CD4-positive, alpha-beta T cell treated with Interleukin-17A for 4 hours (primary cell): ENCODE measurements at regions not wholly inside any gene's neighbourhood (a gene's known extent, or its start where the extent isn't known, plus 50 kb on each side); places are given as distances from the start of the nearest gene placed in this dataset.

Source experiments
- DNase-seq: peaks from one replicate; pipeline ENCODE4 v3.0.0-alpha.2; 2020; ENCODE audit warnings: mixed read lengths

DNA sequence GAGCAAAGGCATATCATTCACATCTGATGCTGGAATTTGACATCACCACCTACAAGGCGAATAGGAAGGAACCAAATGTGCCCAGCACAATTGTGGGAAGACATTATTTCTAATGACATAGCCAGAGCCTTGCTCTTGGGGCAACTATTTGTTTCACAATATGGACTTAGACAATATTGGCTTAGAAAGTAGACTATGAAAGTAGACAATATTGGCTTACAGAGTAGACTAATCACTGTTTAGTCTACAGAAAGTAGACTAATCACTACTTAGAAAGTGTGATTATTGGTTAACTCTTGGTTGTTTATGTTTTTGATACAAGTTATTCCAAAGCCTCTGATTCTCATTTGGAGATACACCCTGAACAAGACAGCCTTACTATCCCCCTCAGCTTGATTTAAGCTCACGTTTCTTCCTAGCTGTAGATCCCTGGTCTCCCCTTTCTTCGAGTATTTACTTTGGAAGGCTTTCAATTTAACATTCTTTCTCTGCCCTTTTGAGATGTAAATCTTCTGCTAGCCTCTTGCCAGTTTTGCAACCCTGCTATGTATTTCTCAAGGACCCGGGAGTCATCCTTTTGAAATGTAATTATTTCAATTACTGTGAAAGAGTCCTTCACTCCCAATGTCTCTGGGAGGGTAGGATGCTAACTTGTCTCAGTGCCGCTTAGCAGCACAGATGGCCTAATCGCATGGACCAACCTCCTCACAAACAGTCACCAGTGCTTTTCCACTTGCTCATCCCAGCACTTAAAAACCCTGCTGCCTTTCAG lies 843.2 kb downstream of the GALC start:
- DNase-seq: no peak

DNA sequence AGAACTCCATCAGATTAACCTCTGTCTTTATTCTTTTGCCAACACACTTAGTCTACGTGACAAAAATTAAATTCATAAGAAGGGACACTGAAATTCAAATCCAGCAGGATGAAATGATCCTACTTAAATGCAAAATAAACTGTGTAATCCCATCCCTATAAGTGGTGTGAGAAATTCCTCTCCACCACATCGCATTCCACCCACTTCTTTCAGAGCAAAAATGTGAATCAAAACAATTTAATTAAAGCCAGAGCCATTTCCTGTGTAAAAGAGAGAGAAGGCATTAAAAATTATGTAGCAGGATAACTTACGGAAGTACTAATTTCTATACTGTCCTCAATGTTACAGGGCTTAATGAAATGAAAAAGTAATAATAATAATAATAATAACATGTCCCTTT lies 844.3 kb downstream of the GALC start:
- no peak for DNase-seq

- DNase-seq: no peak
Observed at GRCh38 chr14:87142551-87143211, 850.3 kb downstream of the GALC start.

DNA sequence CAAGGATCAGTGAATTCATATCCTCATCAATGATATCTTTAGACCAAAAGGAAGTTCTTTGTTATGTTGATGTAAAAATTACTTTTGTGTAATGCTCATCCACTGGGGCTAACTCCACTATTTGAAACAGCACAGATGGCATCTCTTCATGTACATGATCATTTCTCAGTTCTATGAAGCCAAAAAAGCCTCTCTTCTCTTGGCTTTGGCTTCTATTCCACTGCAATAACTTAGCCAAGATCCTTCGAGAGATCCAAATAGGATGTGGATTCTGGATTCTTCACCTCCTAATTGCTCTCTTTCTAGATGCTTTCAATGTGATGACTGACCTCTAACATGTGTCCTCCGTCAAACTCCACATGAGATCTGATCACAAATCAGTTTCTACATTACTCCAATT lies 851.2 kb downstream of the GALC start:
- DNase-seq: no peak

DNA sequence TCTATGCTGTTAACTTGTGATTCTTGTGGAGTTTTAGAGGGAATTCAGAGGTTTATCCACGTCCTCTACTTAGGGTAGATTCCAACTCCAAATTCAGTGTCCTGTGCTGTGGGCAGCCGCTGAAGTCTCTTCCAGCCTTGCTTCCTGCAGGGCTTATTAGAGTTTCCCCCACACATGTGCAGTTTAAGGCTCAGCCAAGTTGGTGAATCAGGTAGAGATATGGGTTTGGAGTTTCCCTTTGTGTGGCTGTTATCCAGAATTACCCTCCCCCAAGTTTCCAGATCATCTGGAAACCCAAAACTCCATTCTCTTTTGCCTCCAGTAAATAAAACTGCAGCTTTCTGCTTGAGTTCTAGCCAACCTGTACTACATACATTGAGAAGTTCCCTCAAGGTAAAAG lies 853.7 kb downstream of the GALC start:
- no peak for DNase-seq

DNA sequence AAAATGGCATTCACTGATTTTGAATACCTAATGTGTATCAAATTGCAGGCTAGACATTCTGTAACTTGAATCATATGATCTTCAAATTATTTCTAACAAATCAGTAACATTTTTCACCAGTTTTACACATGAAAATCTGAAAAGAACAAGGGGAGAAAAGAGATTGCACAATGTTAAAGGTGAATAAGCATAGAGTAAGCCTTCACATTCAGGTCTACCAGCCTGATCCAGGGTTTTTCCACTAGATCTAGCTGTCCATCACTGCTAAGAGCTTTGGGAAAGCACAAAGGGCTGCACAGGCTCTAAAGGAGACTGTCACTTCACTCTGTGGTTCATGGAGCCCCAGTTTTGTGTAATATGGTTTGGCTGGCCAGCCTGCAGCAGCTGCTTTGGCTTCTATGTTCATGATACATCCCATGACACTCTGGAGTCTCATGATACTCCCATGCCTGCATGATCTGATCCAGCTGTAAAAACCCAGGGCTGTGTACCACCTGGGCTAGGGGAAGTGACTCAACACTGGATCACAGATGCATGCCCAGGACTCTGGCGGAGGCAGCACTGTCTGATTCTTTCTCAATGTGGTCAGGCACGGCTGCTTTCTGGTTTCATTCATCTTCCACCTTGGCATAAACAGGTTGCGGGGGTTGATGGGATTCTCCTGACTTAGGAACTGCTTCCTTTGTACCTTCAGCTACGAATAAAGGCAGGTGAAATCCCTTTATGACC lies 859.7 kb downstream of the GALC start:
- DNase-seq: no peak

GRCh38 chr14:87131879-87132278 lies 861.1 kb downstream of the GALC start:
- DNase-seq: no peak

- DNase-seq: no peak
Observed at GRCh38 chr14:87122166-87122565, 870.8 kb downstream of the GALC start.

GRCh38 chr14:87121716-87122115 lies 871.3 kb downstream of the GALC start:
- DNase-seq: no peak

GRCh38 chr14:87115234-87115633 lies 877.7 kb downstream of the GALC start:
- DNase-seq: no peak

- no peak for DNase-seq
Observed at GRCh38 chr14:87113286-87113685, 879.7 kb downstream of the GALC start.

DNA sequence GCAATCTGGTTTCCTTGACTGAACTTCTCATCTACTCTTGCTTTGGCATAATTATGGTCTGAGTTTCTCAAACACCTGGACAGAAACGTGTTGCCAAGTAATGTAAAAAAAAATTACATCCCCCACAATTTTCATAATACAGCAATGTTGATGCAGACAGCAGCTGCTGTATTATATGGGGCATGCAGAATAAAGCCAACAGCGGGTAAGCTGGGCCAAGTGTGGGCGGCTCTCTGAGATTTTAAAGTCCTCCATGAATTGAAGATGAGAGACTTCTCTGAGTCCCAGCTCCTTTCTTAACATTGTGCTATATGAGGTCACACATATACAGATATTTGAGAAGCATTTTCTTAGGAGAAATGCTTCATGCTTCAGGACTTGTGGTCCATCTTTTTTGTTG lies 881.2 kb downstream of the GALC start:
- DNase-seq: no peak

GRCh38 chr14:87111126-87111525 lies 881.9 kb downstream of the GALC start:
- DNase-seq: no peak

- DNase-seq: no peak
Observed at GRCh38 chr14:87109271-87109670, 883.7 kb downstream of the GALC start.

DNA sequence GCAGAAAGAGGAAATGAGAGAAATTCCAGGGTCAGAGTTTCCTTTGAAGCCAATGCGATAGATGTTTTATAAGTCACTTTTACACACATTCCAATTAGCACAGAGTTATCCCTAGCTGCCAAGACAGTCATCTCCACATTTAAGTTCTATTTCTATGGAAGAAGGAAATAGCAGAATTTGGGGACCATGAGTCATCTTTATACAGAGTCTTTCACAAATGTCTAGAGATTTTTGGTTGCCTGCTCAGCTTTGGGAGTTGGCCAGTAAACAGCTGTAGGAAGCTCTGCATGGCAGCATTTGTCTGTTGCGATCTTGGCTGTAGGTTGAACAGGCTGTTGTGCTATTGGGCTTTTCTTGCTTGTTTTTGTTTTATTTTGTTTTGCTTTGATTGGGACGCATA lies 884.3 kb downstream of the GALC start:
- DNase-seq: no peak

DNA sequence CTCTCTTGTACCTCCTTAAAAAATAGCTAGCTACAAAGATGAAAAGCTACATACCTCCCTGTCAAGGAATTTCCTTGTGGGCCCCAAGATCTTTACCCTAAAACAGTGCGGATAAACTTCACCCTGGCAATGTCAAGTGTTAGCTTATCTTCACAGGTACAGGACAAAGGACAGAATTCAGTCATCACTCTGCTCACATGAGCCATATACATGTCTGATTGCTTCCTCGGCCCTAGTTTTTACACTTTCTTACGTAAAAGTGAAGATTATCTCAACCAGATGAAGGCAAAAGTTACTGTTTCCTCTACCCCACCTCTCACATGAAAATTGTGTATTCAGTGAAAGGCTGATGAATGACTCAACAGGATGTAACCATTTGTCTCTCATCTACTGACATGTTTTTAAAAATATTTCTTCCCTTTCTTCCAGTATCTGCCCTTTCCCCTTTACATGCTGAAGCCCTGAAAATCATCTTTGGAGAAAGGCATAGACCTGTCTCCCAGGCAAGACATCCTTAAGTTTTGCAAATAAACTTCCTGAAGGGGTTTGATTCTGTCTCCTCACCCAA lies 890.1 kb downstream of the GALC start:
- DNase-seq: no peak

GRCh38 chr14:87097015-87097414 lies 896.0 kb downstream of the GALC start:
- DNase-seq: no peak

DNA sequence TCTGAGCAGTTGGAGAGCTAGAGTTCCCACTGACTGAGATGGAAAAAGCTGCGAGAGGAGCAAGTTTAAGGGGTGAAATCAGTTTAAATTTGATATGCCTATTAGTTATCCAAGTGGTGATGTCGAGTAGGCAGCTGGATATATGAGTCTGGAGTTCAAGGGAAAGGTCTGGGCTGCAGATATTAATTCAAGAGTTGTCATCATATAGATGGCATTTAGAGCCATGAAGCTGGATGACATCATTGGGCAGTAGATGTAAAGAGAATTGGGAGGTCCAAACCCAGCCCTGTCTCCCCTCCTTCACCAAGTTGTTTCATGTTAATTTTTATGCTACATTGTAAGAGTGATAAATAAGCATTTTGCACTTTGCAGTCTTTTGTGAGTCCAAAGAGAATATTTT lies 898.1 kb downstream of the GALC start:
- DNase-seq: no peak

GRCh38 chr14:87088588-87088987 lies 904.4 kb downstream of the GALC start:
- no peak for DNase-seq

DNA sequence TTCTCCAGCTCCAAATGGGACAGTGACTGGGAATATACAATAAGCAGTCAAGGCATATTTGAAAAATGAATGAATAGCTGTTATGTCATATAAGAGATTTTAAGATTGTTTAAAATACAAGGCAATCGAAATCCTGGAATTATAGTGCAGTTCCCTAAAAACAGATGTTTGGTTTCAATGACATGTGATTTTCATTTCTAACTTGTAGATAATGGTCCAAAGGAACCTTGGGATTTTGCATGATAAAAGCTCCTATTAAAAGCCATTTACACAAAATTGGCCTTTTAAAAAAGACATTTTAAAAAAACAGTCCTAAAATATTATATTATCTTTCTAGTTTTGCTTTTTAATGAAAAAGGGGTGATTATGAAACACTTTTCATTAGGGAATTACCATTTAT lies 905.1 kb downstream of the GALC start:
- DNase-seq: no peak

- no peak for DNase-seq
Observed at GRCh38 chr14:87084908-87085307, 908.1 kb downstream of the GALC start.

DNA sequence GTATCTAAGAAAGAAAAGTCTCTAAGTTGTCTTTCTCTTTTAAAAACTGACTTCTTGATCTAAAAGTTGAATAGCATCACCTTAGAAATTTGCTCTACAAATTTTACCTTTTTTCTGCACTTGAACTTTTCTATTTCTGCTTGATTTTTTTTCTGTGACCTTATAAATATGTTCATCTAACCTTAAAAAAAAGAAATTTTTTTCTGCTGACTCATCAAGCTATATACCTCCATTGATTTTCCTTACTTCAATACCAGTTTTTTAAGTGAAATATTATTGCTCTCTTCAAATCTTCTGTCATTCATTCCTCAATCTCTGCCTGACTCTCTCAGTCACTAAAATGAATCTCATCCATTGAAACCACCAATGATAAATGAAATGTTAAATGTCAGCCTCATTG lies 910.1 kb downstream of the GALC start:
- no peak for DNase-seq

GRCh38 chr14:87081004-87081403 lies 912.0 kb downstream of the GALC start:
- DNase-seq: no peak

DNA sequence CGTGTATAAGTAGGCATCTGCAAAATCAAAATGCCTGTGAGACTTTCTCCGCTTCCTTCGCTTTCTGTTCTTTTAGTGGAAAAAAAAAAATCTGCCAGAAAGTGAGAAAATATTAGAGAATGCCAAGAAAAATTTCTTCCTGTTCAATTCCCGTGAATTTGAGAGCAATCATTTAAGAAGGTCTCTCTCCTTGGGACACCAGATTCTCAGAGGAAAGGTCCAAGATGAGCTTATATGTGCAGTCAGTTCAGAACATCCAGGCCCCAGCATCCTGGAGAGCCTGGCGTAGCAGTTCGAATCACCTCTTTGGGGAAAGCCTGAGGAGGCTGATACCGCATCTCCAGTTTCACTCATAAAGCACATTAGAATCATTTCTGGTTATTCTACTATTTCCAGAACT lies 912.8 kb downstream of the GALC start:
- no peak for DNase-seq
